NCI-H146 (cell line): ENCODE measurements at regions not wholly inside any gene's neighbourhood (a gene's known extent, or its start where the extent isn't known, plus 50 kb on each side); places are given as distances from the start of the nearest gene placed in this dataset.

Source experiments
- DNase-seq: peaks from one replicate; lab custom pipeline; 2025; lab: John Stamatoyannopoulos, UW

DNA sequence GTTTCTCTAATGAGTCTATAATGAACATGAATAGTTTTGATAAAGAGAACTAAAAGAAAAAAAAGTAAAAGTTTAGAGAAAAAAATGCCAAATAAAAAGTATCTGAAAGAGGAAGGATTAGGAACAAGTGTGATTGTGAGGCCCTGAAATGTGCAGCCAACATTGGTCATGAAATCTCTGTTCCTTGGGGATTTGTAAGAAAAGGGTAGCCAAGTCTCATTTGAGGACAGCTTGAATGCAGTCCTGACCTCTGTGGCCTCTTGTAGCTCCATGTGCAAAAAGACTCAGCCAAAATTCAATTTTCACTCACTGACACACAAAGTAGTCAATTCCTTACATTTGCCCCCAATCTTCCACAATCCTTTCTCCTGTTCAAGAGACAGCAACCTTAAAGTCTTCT is 167.9 kb downstream of the KLF12 start:
- DNase-seq, result no peak

DNA sequence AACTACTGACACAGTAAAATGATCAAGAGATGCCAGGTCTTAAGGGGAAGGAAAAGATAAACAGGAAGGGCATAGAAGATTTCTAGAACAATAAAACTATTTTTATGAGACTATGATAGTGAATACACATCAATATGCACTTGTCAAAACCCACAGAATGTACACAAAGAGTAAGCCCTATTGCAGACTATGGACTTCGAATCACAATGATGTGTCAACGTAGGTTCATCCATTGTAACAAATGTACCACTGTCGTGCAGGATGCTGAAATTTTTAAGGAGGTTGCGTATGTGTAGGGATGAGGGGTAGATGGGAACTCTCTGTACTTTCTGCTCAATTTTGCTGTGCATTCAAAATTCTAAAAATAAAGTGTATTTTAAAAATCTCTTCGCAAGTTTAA is 171.9 kb downstream of the KLF12 start:
- no peak for DNase-seq

DNA sequence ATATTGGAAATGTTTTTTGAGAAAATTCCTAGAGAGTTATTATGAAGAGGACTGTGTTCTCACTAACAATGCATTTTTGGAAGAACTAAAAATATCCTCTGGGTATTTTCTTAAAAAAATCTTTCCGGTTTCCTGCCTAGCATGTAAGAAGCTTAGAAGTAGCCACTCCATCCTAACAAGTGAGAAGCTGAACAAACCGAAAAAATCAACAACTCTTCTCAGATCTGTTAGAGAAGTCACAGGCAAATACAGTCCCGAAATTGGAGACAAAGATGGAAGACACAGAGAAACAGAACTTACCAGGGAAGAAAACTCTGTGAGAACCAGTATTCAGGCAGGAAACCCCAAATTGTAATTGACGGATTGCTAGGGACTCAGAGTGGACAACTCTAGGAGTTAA is 173.0 kb downstream of the KLF12 start:
- no peak for DNase-seq

- DNase-seq, result no peak
Measured at GRCh38 chr13:73960474-73960873, 173.7 kb downstream of the KLF12 start.

DNA sequence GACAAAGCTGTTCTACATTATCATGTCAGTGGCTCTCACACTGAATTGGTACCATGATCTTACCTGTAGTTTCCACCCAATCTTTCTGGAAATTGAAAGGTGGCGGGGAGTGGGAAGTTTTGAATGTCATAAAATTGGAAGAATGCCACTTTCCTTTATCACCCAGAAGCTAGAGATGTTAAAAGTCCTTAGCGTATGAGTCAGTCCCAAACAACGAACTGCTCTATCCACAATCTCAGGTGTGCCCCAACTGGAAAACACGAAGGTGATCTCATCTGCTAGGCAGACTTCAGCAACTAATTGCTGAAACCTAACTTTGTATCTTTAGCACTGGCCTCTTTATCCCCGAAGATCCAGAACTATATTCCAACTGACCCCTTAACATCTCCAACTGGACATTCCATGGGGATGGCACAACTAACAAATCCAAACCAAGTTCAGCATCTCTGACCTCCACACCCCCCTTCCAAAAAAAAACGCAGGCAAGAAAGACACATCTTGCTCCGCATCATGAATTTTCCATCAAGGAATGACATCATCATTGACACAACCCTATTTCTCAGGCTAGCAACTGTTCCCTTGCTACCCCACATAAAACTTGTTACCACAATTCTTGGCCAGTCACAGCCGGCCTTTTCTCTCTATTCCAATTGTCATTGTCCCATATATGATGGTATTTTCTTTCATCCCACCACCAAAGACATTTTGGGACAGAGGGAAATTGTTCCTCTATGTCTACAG is 175.4 kb downstream of the KLF12 start:
- DNase-seq, result no peak

GRCh38 chr13:73957889-73958288 is 176.3 kb downstream of the KLF12 start:
- DNase-seq, result no peak

DNA sequence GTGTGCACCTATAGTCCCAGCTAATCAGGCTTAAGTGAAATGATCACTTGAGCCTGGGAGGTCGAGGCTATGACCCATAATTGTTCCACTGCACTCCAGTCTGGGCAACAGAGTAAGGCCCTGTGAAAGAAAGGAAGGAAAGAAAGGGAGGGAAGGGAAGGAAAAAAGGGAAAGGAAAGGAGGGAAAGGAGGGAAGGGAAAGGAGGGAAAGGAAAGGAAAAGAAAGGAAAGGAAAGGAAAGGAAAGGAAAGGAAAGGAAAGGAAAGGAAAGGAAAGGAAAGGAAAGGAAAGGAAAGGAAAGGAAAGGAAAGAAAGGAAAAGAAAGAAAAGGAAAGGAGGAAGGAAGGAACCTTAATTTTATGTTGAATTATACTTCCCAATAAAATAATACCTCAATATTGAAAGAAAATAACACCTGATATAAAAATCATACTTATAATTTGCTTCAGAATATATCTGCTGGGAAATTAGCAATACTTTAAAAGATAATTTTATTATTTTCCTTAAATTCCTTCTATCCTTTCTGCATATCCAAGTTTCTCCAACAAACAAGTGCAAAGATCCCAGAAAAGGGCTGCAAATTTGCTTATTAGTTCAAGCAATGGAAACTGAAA is 177.3 kb downstream of the KLF12 start:
- DNase-seq, result no peak

DNA sequence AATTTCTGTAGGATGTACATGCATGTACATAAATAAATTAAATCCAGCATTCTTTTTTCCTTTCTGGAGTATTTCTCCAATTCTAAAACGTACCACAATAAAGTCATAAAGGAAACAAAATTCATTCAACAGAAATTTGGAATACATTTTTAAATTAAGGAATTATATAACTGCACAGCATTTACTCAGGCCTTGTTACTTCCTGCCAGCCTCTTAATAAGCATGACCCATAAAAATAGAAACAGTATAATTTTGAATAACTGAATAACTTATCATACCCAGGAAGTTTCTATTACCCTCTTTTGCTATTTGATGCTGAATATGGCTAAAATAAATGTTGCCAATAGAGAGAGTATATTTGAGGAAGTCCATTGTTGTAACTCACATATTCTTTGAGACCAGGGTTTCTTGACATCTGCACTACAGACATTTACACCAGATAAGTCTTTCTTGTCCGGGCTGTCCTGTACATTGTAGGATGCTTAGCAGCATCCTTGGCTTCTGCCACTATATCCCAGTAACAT is 178.2 kb downstream of the KLF12 start:
- no peak for DNase-seq

DNA sequence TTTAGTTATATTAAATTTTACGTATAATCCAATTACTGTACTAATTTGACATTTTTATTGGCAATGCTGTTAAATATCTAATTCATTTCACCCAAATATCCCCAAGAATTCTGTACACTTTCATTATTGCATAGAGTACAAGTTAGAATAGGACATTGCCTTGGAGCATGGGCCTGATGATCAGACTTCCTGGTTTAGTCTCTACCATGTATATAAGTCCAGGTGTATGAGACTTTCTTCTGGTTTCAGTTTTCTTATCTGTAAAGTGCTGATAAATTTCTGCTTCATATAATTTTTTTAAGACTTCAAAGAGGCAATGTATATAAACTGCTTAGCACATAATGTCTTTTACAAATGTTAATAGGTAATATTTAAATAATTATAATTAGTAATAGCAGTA is 179.4 kb downstream of the KLF12 start:
- no peak for DNase-seq

GRCh38 chr13:73952648-73953047 is 181.6 kb downstream of the KLF12 start:
- no peak for DNase-seq

GRCh38 chr13:73948848-73949529 is 185.2 kb downstream of the KLF12 start:
- DNase-seq, result no peak

GRCh38 chr13:73945871-73946270 is 188.3 kb downstream of the KLF12 start:
- DNase-seq, result no peak

DNA sequence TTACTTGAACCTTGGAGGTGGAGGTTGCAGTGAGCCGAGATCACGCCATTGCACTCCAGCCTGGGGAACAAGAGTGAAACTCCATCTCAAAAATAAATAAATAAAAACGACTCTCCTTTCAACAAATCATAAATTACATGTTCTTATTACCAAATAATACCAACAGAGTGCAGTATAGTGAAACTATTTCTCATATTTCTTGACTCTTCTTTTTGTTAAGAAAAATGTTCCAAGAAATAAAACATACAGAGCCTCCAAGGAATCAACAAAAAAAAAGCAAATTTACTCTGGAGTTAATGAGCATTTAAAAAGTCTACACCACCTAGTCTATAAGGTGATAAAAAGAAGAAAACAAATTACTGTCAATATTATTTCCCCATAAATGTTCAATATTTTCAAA is 188.8 kb downstream of the KLF12 start:
- DNase-seq, result no peak

DNA sequence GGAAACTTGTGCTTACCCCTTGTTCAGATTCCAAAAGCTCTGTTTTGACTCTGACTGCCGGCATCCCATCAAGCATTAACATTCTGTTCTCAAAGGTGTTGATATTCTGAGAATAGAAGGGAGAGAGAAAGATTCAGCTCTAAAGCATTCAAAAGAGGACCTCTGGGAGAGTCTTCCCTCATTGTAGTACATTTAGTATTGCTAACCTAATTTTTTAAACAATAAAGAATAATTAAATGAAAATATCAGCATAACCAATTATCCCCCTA is 190.3 kb downstream of the KLF12 start:
- no peak for DNase-seq

DNA sequence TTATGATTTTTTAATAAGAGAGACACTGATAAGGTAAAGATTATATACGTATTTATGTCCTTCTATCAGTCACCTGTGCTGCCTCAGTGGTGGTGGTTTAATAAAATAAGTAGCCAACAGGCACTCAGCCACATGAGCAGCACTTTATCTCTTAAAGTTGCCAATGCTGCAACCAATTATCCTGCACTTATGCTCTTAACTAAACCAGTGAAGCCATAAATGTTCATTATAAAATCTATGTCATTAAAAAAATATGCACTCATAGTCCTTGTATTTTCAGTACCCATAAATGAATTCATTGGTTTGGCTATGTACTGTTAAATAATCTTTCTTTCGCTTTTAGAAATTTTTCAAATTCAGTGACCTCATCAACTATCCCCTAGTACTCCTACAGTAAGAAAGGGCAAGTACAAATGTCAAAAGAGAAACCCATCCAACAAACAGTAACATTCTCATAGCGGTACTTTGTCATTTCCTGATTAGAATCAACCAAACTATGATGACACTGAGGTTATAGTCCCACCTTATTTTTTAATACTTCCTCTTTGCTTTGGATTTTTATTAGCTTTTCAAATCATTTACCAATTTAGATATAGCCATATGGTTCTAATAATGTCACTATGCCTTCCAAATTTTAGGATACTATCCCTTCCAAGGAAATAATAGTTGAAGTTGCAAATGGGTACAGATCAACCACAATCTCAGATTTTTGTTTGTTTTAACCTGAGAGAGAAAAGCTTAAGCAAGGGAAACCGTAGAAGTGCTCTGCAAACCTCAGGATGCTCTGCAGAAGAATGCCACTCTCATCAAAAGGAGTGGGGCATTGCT is 190.9 kb downstream of the KLF12 start:
- no peak for DNase-seq

GRCh38 chr13:73941752-73942151 is 192.5 kb downstream of the KLF12 start:
- no peak for DNase-seq

- no peak for DNase-seq
Measured at GRCh38 chr13:73940098-73940497, 194.1 kb downstream of the KLF12 start.

GRCh38 chr13:73939603-73940002 is 194.6 kb downstream of the KLF12 start:
- no peak for DNase-seq

- no peak for DNase-seq
Measured at GRCh38 chr13:73939071-73939380, 195.2 kb downstream of the KLF12 start.

DNA sequence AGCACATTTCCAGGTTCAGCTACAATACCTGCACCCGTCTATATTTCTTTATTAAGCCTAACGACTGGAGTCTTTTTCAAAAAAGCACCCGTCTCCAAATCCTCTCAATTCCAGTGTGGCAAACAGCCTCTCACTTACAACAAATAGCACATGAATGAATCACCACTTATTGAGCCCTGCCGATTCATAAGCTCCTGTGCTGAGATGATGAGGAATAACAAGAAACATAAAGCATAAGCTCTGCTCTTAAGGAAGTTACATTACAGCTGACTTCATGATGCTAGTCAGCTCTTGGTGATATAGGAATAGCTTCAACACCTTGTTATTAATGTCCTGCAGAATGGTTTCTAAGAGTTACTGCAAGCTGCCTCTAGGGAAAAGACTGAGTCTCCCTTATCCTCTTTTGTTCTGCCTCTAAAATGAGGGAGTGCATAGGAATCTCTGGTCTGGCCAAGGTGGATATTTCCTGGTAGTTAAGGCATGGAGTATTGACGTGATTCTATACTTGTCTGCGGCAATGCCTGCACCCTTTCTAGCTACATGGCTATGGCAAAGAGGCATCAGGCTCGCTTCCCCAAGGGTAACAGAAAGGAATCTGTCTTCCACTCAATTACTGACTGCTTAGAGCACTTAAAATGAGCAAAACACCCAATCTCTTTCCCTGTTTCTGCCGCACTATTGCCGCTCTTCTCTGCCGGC is 195.7 kb downstream of the KLF12 start:
- DNase-seq, result peak; percentile 3

- no peak for DNase-seq
Measured at GRCh38 chr13:73937441-73937840, 196.8 kb downstream of the KLF12 start.

GRCh38 chr13:73935991-73936390 is 198.2 kb downstream of the KLF12 start:
- no peak for DNase-seq
